NT2/D1 (cell line): ENCODE measurements at regions not wholly inside any gene's neighbourhood (a gene's known extent, or its start where the extent isn't known, plus 50 kb on each side); places are given as distances from the start of the nearest gene placed in this dataset.
A peak's percentile ranks its signal among the peaks of the same experiment; 100 is the strongest.

Experiments used
- DNase-seq: peaks from one replicate; pipeline ENCODE4 v3.0.0-alpha.2; 2011; ENCODE audit warnings: low read depth, low spot score
- H3K27me3 ChIP-seq: 2 replicates; pipeline ENCODE4 v1.6.0; 2011; ENCODE audit warnings: mild to moderate bottlenecking; ENCODE audit not compliant: insufficient read length, insufficient read depth
- H3K36me3 ChIP-seq: 2 replicates; pipeline ENCODE4 v1.6.1; 2011; ENCODE audit warnings: mild to moderate bottlenecking, low read length, mixed read lengths; ENCODE audit not compliant: insufficient read depth, insufficient read length
- H3K4me1 ChIP-seq: 2 replicates; pipeline ENCODE4 v1.5.1; 2011; ENCODE audit not compliant: insufficient read depth, insufficient read length
- H3K4me3 ChIP-seq: 2 replicates; pipeline ENCODE4 v1.5.1; 2011; ENCODE audit warnings: low read depth; ENCODE audit not compliant: insufficient read length
- H3K9ac ChIP-seq: 2 replicates; pipeline ENCODE4 v1.6.0; 2011; ENCODE audit warnings: low read depth; ENCODE audit not compliant: insufficient read length
- H3K9me3 ChIP-seq: 2 replicates; pipeline ENCODE4 v1.5.1; 2011; ENCODE audit warnings: mild to moderate bottlenecking, low read length; ENCODE audit not compliant: insufficient read depth
- SUZ12 ChIP-seq: IDR thresholded peaks from 2 replicates; pipeline ENCODE4 v1.6.1; 2011; ENCODE audit not compliant: insufficient read length, insufficient read depth; ENCODE audit errors: extremely low read depth
- YY1 ChIP-seq: IDR thresholded peaks from 2 replicates; pipeline ENCODE4 v1.6.1; 2011; ENCODE audit not compliant: insufficient read length, insufficient read depth
- ZNF274 ChIP-seq: IDR thresholded peaks from 2 replicates; pipeline ENCODE4 v1.6.1; 2011; ENCODE audit warnings: mild to moderate bottlenecking, low read depth, low read length

- H3K27me3 ChIP-seq: no peaks in the 10 kb centered on the region
- TF ChIP-seq YY1: no peak
- no peak for TF ChIP-seq SUZ12
- no peak for TF ChIP-seq ZNF274
- H3K9me3 ChIP-seq: peaks cover 6% of the 10 kb centered on the region; the same call in 1 of the 2 replicates
- no peak overlapping the region for H3K4me3 ChIP-seq
- no peak overlapping the region for H3K9ac ChIP-seq
- H3K4me1 ChIP-seq: no peaks in the 10 kb centered on the region
- no peak for DNase-seq
- H3K36me3 ChIP-seq: no peaks in the 10 kb centered on the region
Measured at GRCh38 chr1:233520261-233521191, 93.4 kb upstream of the KCNK1 start.

DNA sequence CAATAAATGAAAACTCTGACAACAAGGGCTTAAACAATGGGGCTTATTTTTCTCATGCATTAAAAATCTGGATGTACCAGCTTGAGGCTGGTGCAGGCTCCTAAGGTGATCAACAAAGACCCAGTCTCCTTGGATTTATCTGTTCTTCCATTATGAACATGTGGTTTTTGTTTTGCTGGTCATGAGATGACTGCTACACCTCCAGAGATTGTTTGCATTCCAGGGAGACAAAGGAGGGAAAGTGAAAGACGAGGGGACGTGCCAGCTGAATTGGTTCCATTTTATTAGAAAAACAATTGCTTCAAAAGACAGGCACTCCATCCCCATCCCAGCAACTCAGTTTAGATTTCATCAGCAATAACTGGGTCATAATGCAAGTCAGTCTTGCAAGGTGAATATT lies 90.9 kb upstream of the KCNK1 start:
- no peaks in the 10 kb centered on the region for H3K9me3 ChIP-seq
- H3K4me3 ChIP-seq: no peak overlapping the region
- H3K4me1 ChIP-seq: no peaks in the 10 kb centered on the region
- no peak overlapping the region for H3K9ac ChIP-seq
- DNase-seq: peak; percentile 30
- H3K36me3 ChIP-seq: no peaks in the 10 kb centered on the region
- H3K27me3 ChIP-seq: no peaks in the 10 kb centered on the region
- TF ChIP-seq ZNF274 (no peak), SUZ12 (no peak), YY1 (no peak)

- no peaks in the 10 kb centered on the region for H3K4me1 ChIP-seq
- H3K9me3 ChIP-seq: peaks cover 26% of the 10 kb centered on the region; the same call in 1 of the 2 replicates
- no peak for DNase-seq
- no peak overlapping the region for H3K9ac ChIP-seq
- no peak overlapping the region for H3K4me3 ChIP-seq
- no peaks in the 10 kb centered on the region for H3K36me3 ChIP-seq
- TF ChIP-seq YY1: no peak
- TF ChIP-seq ZNF274: no peak
- no peak for TF ChIP-seq SUZ12
- H3K27me3 ChIP-seq: no peaks in the 10 kb centered on the region
Measured at GRCh38 chr1:233527818-233528217, 86.1 kb upstream of the KCNK1 start.

DNA sequence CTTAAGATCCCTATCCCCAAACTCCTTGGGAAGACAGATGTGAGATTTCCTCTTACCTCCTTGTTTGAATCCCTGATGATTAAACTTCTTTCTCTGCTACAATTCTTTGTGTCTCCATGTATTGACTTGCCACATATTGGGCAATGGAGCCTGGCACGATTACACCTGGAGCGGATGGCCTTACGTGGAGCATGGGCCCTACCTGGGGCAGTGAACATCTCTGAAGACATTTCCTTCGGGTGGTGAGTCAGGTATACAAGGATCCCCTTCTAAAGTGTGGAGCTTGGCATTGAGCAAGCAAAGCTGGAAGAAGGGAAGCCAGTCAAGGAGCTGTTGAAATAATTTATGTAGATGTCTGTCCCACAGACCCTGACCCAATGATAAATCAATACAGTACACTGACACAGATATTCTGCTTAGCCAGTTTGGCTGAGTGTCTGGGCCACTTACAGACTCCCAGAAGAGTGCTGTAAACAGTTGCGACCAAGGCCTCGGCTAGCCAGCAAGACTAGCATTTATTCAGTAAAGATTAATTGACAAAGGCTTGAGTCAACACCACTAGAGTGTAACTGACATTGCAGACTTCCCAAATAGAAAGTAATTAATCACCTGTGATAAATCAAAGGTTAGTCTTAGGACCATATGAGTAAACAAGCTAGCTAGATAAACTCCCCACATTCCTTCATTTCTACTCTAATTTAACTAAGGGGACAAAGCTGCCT lies 83.1 kb upstream of the KCNK1 start:
- no peak overlapping the region for H3K9ac ChIP-seq
- peaks cover 26% of the 10 kb centered on the region; the same call in 1 of the 2 replicates for H3K9me3 ChIP-seq
- TF ChIP-seq SUZ12: no peak
- no peak for TF ChIP-seq ZNF274
- TF ChIP-seq YY1: no peak
- no peak for DNase-seq
- no peak overlapping the region for H3K4me3 ChIP-seq
- no peaks in the 10 kb centered on the region for H3K27me3 ChIP-seq
- no peaks in the 10 kb centered on the region for H3K4me1 ChIP-seq
- H3K36me3 ChIP-seq: no peaks in the 10 kb centered on the region

DNA sequence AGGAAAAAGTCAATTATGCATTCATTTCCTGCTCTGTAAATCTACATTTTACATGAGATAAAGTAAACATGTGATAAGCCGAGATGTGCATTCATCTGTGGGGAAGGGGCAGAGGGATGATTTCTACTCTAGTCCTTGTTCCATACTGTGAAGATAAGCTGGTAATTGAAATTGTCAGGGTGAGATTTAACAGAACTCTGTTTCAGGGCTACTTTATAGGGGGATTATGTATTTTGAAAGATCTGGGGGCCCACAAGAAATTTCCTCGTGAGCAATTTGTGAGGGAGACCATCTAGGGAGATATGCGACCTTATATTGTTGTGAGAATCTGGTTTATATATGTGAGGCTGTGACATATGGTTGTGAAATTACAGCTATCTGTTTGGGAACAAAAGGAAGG lies 73.1 kb upstream of the KCNK1 start:
- Histone ChIP-seq H3K27me3 (no peaks in the 10 kb centered on the region), H3K9ac (no peak overlapping the region), H3K4me1 (no peaks in the 10 kb centered on the region), H3K36me3 (no peaks in the 10 kb centered on the region), H3K9me3 (no peaks in the 10 kb centered on the region), H3K4me3 (no peak overlapping the region)
- no peak for DNase-seq
- TF ChIP-seq ZNF274 (no peak), SUZ12 (no peak), YY1 (no peak)

DNA sequence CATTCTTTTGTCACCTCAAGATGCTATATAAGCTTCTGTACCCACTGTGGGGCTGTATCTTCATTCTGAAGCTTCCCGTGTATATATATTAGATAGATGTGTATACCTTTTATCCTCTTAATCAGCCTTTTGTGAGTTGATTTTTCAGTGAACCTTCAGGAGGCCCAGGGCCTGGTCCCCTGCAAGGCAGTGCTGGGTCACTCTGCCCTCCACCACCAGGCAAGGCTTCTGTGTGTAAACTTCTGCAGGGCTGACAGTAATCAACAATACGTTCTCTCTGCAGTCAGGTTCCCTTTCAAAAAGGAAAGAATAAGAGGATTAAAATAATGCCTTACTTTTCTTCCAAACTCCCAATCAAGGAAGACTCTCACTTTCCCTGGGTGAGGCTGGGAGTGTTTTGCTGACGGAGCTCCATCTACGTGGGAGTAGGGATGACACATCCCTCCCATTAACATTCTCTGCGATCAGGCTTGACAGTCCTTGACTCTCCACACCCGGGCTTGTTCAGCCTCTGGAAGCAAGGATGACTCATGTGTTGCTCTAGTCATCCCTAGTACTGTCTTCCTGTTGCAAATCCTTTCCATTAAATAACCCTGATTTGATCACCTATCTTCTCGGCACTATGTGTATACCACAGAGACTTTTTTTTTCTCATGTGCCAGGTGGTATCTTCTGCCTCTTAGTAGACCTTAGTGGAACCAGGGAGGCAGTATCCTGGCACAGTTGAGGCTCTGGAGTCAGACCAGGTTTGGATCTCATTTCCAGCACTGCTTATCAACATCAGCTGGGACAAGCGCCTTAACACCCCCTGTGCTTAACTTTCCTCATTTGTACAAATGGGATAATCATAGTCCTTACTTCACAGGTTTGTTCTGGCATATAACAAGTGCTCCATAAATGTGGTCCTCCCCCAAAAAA lies 70.3 kb upstream of the KCNK1 start:
- peak; percentile 52 for DNase-seq
- Histone ChIP-seq H3K9ac (no peak overlapping the region), H3K4me3 (no peak overlapping the region), H3K36me3 (no peaks in the 10 kb centered on the region), H3K9me3 (no peaks in the 10 kb centered on the region), H3K27me3 (no peaks in the 10 kb centered on the region), H3K4me1 (no peaks in the 10 kb centered on the region)
- TF ChIP-seq SUZ12 (no peak), ZNF274 (no peak), YY1 (no peak)

DNA sequence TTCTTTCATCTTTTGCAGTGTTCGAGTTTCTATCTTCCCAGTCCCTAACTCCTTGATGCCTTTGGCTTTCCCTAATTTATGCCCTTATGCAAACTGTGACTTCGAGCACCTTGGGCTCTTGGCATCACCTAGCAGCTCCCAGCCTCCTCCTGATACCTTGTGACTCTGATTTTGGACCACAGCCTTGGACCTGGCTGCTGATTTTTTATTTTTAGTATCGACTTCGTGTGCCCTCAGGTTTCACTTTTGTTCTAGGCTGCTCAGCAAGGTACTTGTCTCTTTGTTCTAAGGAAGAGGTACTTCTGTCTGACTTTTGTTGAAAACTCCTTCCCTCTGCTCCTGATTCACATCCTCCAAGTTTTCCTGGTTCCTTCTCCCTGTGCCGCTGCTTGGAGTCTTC lies 69.6 kb upstream of the KCNK1 start:
- Histone ChIP-seq H3K9ac (no peak overlapping the region), H3K36me3 (no peaks in the 10 kb centered on the region), H3K4me3 (no peak overlapping the region), H3K4me1 (no peaks in the 10 kb centered on the region), H3K9me3 (no peaks in the 10 kb centered on the region), H3K27me3 (no peaks in the 10 kb centered on the region)
- no peak for DNase-seq
- TF ChIP-seq SUZ12 (no peak), YY1 (no peak), ZNF274 (no peak)
